SK-N-SH treated with all-trans-retinoic acid at 6 μM for 48 hours (cell line): ENCODE measurements at regions not wholly inside any gene's neighbourhood (a gene's known extent, or its start where the extent isn't known, plus 50 kb on each side); places are given as distances from the start of the nearest gene placed in this dataset.

Experiments
- ATAC-seq: fragments of 200-7000 bp; cut with Tn5 transposase; 3 replicates; pipeline ENCODE4 v1.9.1; 2020; ENCODE audit warnings: mild to moderate bottlenecking, moderate library complexity
- ARNTL ChIP-seq: fragments of 450-650 bp; formaldehyde crosslinking; IDR thresholded peaks from 2 replicates; pipeline ENCODE4 v1.5.0; 2020; ENCODE audit warnings: low read depth, mild to moderate bottlenecking, moderate library complexity, borderline replicate concordance
- BACH2 ChIP-seq: fragments of 250-450 bp; sonication (Bioruptor Pico); IDR thresholded peaks from 2 replicates; pipeline ENCODE4 v1.9.0; 2021; ENCODE audit warnings: mild to moderate bottlenecking, borderline replicate concordance
- CSDC2 ChIP-seq: fragments of 250-450 bp; sonication (Bioruptor Pico); IDR thresholded peaks from 2 replicates; pipeline ENCODE4 v1.5.0; 2020; ENCODE audit warnings: mild to moderate bottlenecking, moderate library complexity
- GLIS3 ChIP-seq: fragments of 250-450 bp; sonication (Bioruptor Pico); IDR thresholded peaks from 2 replicates; pipeline ENCODE4 v1.5.0; 2020; ENCODE audit warnings: mild to moderate bottlenecking, moderate library complexity
- ISL1 ChIP-seq: fragments of 250-450 bp; sonication (Bioruptor Pico); IDR thresholded peaks from 2 replicates; pipeline ENCODE4 v2.1.2; 2022; ENCODE audit warnings: mild to moderate bottlenecking, moderate library complexity
- OSR1 ChIP-seq: fragments of 250-450 bp; sonication (Bioruptor Pico); IDR thresholded peaks from 2 replicates; pipeline ENCODE4 v1.8.0; 2022; ENCODE audit warnings: moderate library complexity, mild to moderate bottlenecking, inconsistent platforms
- PPARA ChIP-seq: fragments of 250-450 bp; sonication (Bioruptor Pico); IDR thresholded peaks from 2 replicates; pipeline ENCODE4 v1.5.0; 2020; ENCODE audit warnings: mild to moderate bottlenecking, borderline replicate concordance
- SNAI2 ChIP-seq: fragments of 250-450 bp; sonication (Bioruptor Pico); IDR thresholded peaks from 2 replicates; pipeline ENCODE4 v1.5.0; 2020; ENCODE audit warnings: mild to moderate bottlenecking, moderate library complexity
- TOX ChIP-seq: fragments of 250-450 bp; sonication (Bioruptor Pico); IDR thresholded peaks from 2 replicates; pipeline ENCODE4 v1.8.0; 2021; ENCODE audit warnings: mild to moderate bottlenecking, moderate library complexity, borderline replicate concordance
- ZFP3 ChIP-seq: fragments of 250-450 bp; sonication (Bioruptor Pico); IDR thresholded peaks from 2 replicates; pipeline ENCODE4 v1.5.0; 2020; ENCODE audit warnings: mild to moderate bottlenecking, moderate library complexity
- ZFP30 ChIP-seq: fragments of 450-650 bp; formaldehyde crosslinking; IDR thresholded peaks from 2 replicates; pipeline ENCODE4 v1.5.0; 2022; ENCODE audit warnings: mild to moderate bottlenecking, moderate library complexity
- ZNF565 ChIP-seq: fragments of 450-650 bp; formaldehyde crosslinking; conservative IDR thresholded peaks from 2 replicates; pipeline ENCODE4 v1.5.0; 2020; ENCODE audit warnings: low read depth, mild to moderate bottlenecking, moderate library complexity
- ZNF70 ChIP-seq: fragments of 450-650 bp; formaldehyde crosslinking; IDR thresholded peaks from 2 replicates; pipeline ENCODE4 v1.5.0; 2020; ENCODE audit warnings: mild to moderate bottlenecking, moderate library complexity
- ZNF8 ChIP-seq: fragments of 450-650 bp; formaldehyde crosslinking; IDR thresholded peaks from 2 replicates; pipeline ENCODE4 v1.5.0; 2020; ENCODE audit warnings: mild to moderate bottlenecking, moderate library complexity
- TF ChIP-seq, protein P1 (sequence below): fragments of 250-450 bp; sonication (Bioruptor Pico); IDR thresholded peaks from 2 replicates; pipeline ENCODE4 v1.5.0; 2020; ENCODE audit warnings: mild to moderate bottlenecking, moderate library complexity
- TF ChIP-seq, protein P2 (sequence below): fragments of 250-450 bp; sonication (Bioruptor Pico); IDR thresholded peaks from 2 replicates; pipeline ENCODE4 v1.8.0; 2020; ENCODE audit warnings: mild to moderate bottlenecking, moderate library complexity, borderline replicate concordance
- TF ChIP-seq, protein P3 (sequence below): fragments of 250-450 bp; sonication (Bioruptor Pico); IDR thresholded peaks from 2 replicates; pipeline ENCODE4 v1.5.1; 2021; ENCODE audit warnings: mild to moderate bottlenecking, moderate library complexity
- TF ChIP-seq, protein P4 (sequence below): fragments of 250-450 bp; sonication (Bioruptor Pico); IDR thresholded peaks from 2 replicates; pipeline ENCODE4 v1.8.0; 2021; ENCODE audit warnings: low read depth, mild to moderate bottlenecking, moderate library complexity, borderline replicate concordance
- TF ChIP-seq, protein P5 (sequence below): fragments of 250-450 bp; sonication (Bioruptor Pico); IDR thresholded peaks from 2 replicates; pipeline ENCODE4 v1.5.1; 2020; ENCODE audit warnings: low read depth, mild to moderate bottlenecking, moderate library complexity

DNA sequence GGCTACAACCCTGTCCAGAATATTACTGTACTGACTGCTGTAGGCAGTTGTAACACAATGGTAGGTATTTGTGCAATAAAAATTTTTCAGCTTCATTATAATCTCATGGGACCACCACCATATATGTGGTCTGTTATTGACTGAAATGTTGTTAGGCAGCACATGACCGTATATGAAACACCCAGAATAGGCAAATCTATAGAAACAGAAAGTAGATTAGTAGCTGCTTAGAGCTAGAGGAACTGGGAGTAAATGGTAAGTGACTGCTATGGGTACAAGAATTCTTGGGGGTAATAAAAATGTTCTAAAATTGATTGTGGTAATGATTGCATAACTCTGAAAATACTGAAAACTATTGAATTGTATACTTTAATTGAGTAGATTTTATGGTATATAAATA is 185.7 kb downstream of the ESM1 start:
- TF ChIP-seq BACH2 (CRISPR knock-in tag) (no peak), ZFP3 (CRISPR knock-in tag) (no peak), ZFP30 (CRISPR knock-in tag) (no peak), ZNF565 (CRISPR knock-in tag) (no peak), GLIS3 (CRISPR knock-in tag) (no peak), CSDC2 (CRISPR knock-in tag) (no peak), TOX (CRISPR knock-in tag) (no peak), OSR1 (CRISPR knock-in tag) (no peak), ZNF70 (no peak), PPARA (CRISPR knock-in tag) (no peak), ARNTL (no peak), ZNF8 (CRISPR knock-in tag) (no peak)
- TF ChIP-seq, protein P1, sequence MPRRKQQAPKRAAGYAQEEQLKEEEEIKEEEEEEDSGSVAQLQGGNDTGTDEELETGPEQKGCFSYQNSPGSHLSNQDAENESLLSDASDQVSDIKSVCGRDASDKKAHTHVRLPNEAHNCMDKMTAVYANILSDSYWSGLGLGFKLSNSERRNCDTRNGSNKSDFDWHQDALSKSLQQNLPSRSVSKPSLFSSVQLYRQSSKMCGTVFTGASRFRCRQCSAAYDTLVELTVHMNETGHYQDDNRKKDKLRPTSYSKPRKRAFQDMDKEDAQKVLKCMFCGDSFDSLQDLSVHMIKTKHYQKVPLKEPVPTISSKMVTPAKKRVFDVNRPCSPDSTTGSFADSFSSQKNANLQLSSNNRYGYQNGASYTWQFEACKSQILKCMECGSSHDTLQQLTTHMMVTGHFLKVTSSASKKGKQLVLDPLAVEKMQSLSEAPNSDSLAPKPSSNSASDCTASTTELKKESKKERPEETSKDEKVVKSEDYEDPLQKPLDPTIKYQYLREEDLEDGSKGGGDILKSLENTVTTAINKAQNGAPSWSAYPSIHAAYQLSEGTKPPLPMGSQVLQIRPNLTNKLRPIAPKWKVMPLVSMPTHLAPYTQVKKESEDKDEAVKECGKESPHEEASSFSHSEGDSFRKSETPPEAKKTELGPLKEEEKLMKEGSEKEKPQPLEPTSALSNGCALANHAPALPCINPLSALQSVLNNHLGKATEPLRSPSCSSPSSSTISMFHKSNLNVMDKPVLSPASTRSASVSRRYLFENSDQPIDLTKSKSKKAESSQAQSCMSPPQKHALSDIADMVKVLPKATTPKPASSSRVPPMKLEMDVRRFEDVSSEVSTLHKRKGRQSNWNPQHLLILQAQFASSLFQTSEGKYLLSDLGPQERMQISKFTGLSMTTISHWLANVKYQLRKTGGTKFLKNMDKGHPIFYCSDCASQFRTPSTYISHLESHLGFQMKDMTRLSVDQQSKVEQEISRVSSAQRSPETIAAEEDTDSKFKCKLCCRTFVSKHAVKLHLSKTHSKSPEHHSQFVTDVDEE (CRISPR knock-in tag): no peak
- TF ChIP-seq, protein P2, sequence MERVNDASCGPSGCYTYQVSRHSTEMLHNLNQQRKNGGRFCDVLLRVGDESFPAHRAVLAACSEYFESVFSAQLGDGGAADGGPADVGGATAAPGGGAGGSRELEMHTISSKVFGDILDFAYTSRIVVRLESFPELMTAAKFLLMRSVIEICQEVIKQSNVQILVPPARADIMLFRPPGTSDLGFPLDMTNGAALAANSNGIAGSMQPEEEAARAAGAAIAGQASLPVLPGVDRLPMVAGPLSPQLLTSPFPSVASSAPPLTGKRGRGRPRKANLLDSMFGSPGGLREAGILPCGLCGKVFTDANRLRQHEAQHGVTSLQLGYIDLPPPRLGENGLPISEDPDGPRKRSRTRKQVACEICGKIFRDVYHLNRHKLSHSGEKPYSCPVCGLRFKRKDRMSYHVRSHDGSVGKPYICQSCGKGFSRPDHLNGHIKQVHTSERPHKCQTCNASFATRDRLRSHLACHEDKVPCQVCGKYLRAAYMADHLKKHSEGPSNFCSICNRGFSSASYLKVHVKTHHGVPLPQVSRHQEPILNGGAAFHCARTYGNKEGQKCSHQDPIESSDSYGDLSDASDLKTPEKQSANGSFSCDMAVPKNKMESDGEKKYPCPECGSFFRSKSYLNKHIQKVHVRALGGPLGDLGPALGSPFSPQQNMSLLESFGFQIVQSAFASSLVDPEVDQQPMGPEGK: no peak
- TF ChIP-seq, protein P3, sequence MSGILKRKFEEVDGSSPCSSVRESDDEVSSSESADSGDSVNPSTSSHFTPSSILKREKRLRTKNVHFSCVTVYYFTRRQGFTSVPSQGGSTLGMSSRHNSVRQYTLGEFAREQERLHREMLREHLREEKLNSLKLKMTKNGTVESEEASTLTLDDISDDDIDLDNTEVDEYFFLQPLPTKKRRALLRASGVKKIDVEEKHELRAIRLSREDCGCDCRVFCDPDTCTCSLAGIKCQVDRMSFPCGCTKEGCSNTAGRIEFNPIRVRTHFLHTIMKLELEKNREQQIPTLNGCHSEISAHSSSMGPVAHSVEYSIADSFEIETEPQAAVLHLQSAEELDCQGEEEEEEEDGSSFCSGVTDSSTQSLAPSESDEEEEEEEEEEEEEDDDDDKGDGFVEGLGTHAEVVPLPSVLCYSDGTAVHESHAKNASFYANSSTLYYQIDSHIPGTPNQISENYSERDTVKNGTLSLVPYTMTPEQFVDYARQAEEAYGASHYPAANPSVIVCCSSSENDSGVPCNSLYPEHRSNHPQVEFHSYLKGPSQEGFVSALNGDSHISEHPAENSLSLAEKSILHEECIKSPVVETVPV (CRISPR knock-in tag): no peak
- TF ChIP-seq, protein P4, sequence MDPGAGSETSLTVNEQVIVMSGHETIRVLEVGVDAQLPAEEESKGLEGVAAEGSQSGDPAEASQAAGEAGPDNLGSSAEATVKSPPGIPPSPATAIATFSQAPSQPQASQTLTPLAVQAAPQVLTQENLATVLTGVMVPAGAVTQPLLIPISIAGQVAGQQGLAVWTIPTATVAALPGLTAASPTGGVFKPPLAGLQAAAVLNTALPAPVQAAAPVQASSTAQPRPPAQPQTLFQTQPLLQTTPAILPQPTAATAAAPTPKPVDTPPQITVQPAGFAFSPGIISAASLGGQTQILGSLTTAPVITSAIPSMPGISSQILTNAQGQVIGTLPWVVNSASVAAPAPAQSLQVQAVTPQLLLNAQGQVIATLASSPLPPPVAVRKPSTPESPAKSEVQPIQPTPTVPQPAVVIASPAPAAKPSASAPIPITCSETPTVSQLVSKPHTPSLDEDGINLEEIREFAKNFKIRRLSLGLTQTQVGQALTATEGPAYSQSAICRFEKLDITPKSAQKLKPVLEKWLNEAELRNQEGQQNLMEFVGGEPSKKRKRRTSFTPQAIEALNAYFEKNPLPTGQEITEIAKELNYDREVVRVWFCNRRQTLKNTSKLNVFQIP (CRISPR knock-in tag): no peak
- TF ChIP-seq, protein P5, sequence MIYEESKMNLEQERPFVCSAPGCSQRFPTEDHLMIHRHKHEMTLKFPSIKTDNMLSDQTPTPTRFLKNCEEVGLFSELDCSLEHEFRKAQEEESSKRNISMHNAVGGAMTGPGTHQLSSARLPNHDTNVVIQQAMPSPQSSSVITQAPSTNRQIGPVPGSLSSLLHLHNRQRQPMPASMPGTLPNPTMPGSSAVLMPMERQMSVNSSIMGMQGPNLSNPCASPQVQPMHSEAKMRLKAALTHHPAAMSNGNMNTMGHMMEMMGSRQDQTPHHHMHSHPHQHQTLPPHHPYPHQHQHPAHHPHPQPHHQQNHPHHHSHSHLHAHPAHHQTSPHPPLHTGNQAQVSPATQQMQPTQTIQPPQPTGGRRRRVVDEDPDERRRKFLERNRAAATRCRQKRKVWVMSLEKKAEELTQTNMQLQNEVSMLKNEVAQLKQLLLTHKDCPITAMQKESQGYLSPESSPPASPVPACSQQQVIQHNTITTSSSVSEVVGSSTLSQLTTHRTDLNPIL: no peak
- ATAC-seq: no peak

DNA sequence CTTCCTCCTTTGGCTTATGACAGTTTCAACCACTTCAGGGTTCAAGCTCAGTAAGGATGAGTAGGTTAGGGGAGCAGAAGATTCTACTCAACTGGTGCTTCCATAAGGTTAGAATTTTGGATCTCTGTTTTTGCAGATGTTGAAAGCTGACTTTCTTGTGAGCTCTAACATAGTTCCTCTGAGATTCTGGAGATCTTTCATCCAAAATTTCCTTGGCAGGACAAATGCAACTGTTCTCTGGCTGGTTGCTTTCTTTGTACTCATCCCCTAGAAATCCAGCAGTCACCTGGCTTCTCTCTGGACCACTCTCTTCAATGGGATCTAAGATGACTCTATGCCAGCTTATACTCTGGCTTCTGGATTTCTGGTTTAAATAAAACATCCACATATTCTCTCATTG is 189.6 kb downstream of the ESM1 start:
- ATAC-seq: no peak
- TF ChIP-seq, protein P5: no peak
- TF ChIP-seq, protein P3 (CRISPR knock-in tag): no peak
- TF ChIP-seq ISL1 (CRISPR knock-in tag): no peak
- TF ChIP-seq PPARA (CRISPR knock-in tag): no peak
- TF ChIP-seq ZFP3 (CRISPR knock-in tag): no peak
- no peak for TF ChIP-seq ZFP30 (CRISPR knock-in tag)
- TF ChIP-seq CSDC2 (CRISPR knock-in tag): no peak
- TF ChIP-seq BACH2 (CRISPR knock-in tag): no peak
- TF ChIP-seq SNAI2 (CRISPR knock-in tag): no peak
